ENCODE measurements at regions not wholly inside any gene's neighbourhood (a gene's known extent, or its start where the extent isn't known, plus 50 kb on each side); places are given as distances from the start of the nearest gene placed in this dataset.
"Not testable (repeated sequence)": the region's sequence is repeated elsewhere in the genome, so short reads cannot be mapped to it uniquely, and the experiment has no call there.

- H3K4me3 ChIP-seq (ENCODE audit: low read depth, low read length) = no peak overlapping the region
- DNase-seq (ENCODE audit: low read depth) = no peak
Observed at GRCh38 chr10:64379898-64380297, 858.7 kb downstream of the REEP3 start.

- H3K4me3 ChIP-seq (ENCODE audit: low read depth, low read length) = no peak overlapping the region
- DNase-seq (ENCODE audit: low read depth) = no peak
Observed at GRCh38 chr10:64385355-64385754, 864.2 kb downstream of the REEP3 start.

- DNase-seq (ENCODE audit: low read depth) = no peak
Observed at GRCh38 chr10:64394744-64395143, 873.5 kb downstream of the REEP3 start.

GRCh38 chr10:64396105-64396708 is 875.0 kb downstream of the REEP3 start:
- peak; percentile 35 for DNase-seq (ENCODE audit: low read depth)
- no peak overlapping the region for H3K4me3 ChIP-seq (ENCODE audit: low read depth, low read length)

More at GRCh38 chr10:64394744-64395143, 873.5 kb downstream of the REEP3 start:
- no peak overlapping the region for H3K4me3 ChIP-seq (ENCODE audit: low read depth, low read length)

GRCh38 chr10:64397125-64397524 is 875.9 kb downstream of the REEP3 start:
- H3K4me3 ChIP-seq (ENCODE audit: low read depth, low read length) = no peak overlapping the region
- no peak for DNase-seq (ENCODE audit: low read depth)

GRCh38 chr10:64408391-64409183 is 887.4 kb downstream of the REEP3 start:
- H3K4me3 ChIP-seq (ENCODE audit: low read depth, low read length) = no peak overlapping the region
- DNase-seq (ENCODE audit: low read depth) = no peak

- DNase-seq (ENCODE audit: low read depth) = no peak
- H3K4me3 ChIP-seq (ENCODE audit: low read depth, low read length) = no peak overlapping the region
Observed at GRCh38 chr10:64409349-64409748, 888.1 kb downstream of the REEP3 start.

GRCh38 chr10:64416011-64416410 is 894.8 kb downstream of the REEP3 start:
- H3K4me3 ChIP-seq (ENCODE audit: low read depth, low read length) = no peak overlapping the region
- no peak for DNase-seq (ENCODE audit: low read depth)

- H3K4me3 ChIP-seq (ENCODE audit: low read depth, low read length) = no peak overlapping the region
- DNase-seq (ENCODE audit: low read depth) = no peak
Observed at GRCh38 chr10:64419461-64419860, 898.3 kb downstream of the REEP3 start.

- no peak overlapping the region for H3K4me3 ChIP-seq (ENCODE audit: low read depth, low read length)
- no peak for DNase-seq (ENCODE audit: low read depth)
Observed at GRCh38 chr10:64426745-64427144, 905.5 kb downstream of the REEP3 start.

GRCh38 chr10:64430690-64431323 is 909.6 kb downstream of the REEP3 start:
- no peak for DNase-seq (ENCODE audit: low read depth)
- no peak overlapping the region for H3K4me3 ChIP-seq (ENCODE audit: low read depth, low read length)

- not testable (repeated sequence) for H3K4me3 ChIP-seq (ENCODE audit: low read depth, low read length); DNase-seq (ENCODE audit: low read depth)
Observed at GRCh38 chr10:64441872-64442271, 920.7 kb downstream of the REEP3 start.

GRCh38 chr10:64444163-64444562 is 923.0 kb downstream of the REEP3 start:
- no peak for DNase-seq (ENCODE audit: low read depth)
- H3K4me3 ChIP-seq (ENCODE audit: low read depth, low read length) = no peak overlapping the region

GRCh38 chr10:64444564-64444963 is 923.4 kb downstream of the REEP3 start:
- H3K4me3 ChIP-seq (ENCODE audit: low read depth, low read length) = no peak overlapping the region
- DNase-seq (ENCODE audit: low read depth) = no peak

- DNase-seq (ENCODE audit: low read depth) = no peak
- H3K4me3 ChIP-seq (ENCODE audit: low read depth, low read length) = no peak overlapping the region
Observed at GRCh38 chr10:64449603-64450002, 928.4 kb downstream of the REEP3 start.

- no peak for DNase-seq (ENCODE audit: low read depth)
- H3K4me3 ChIP-seq (ENCODE audit: low read depth, low read length) = no peak overlapping the region
Observed at GRCh38 chr10:64450312-64450711, 929.1 kb downstream of the REEP3 start.

- DNase-seq (ENCODE audit: low read depth) = no peak
- no peak overlapping the region for H3K4me3 ChIP-seq (ENCODE audit: low read depth, low read length)
Observed at GRCh38 chr10:64454962-64455361, 933.8 kb downstream of the REEP3 start.

- H3K4me3 ChIP-seq (ENCODE audit: low read depth, low read length) = no peak overlapping the region
- DNase-seq (ENCODE audit: low read depth) = no peak
Observed at GRCh38 chr10:64458306-64458705, 937.1 kb downstream of the REEP3 start.

- DNase-seq (ENCODE audit: low read depth) = no peak
- no peak overlapping the region for H3K4me3 ChIP-seq (ENCODE audit: low read depth, low read length)
Observed at GRCh38 chr10:64463406-64463805, 942.2 kb downstream of the REEP3 start.

GRCh38 chr10:64465653-64466052 is 944.5 kb downstream of the REEP3 start:
- H3K4me3 ChIP-seq (ENCODE audit: low read depth, low read length) = no peak overlapping the region
- no peak for DNase-seq (ENCODE audit: low read depth)

GRCh38 chr10:64468219-64468618 is 947.0 kb downstream of the REEP3 start:
- no peak for DNase-seq (ENCODE audit: low read depth)
- no peak overlapping the region for H3K4me3 ChIP-seq (ENCODE audit: low read depth, low read length)

Measured in skeletal muscle cell (primary cell).